SU-DHL-6 (cell line): ENCODE measurements at regions not wholly inside any gene's neighbourhood (a gene's known extent, or its start where the extent isn't known, plus 50 kb on each side); places are given as distances from the start of the nearest gene placed in this dataset.

Experiments
- H2AFZ ChIP-seq: fragments of 200-600 bp; sonication (generic); 2 replicates; pipeline ENCODE4 v1.6.1; 2014; ENCODE audit warnings: low read depth, mild to moderate bottlenecking, moderate library complexity, mixed read lengths, antibody characterized with exemption, low read length; ENCODE audit not compliant: severe bottlenecking
- H3F3A ChIP-seq: fragments of 200-600 bp; shearing (Covaris generic); 2 replicates; pipeline ENCODE4 v1.6.0; 2016; ENCODE audit warnings: antibody characterized with exemption, mild to moderate bottlenecking; ENCODE audit not compliant: insufficient read depth
- H3K27ac ChIP-seq: fragments of 200-600 bp; sonication (generic); 2 replicates; pipeline ENCODE4 v1.5.1; 2016; ENCODE audit warnings: low read depth, mild to moderate bottlenecking, low read length, moderate library complexity, mixed read lengths
- H3K27me3 ChIP-seq: fragments of 200-600 bp; sonication (generic), shearing (Covaris generic); 2 replicates; pipeline ENCODE4 v1.6.0; 2014; ENCODE audit warnings: mild to moderate bottlenecking, low read length
- H3K36me3 ChIP-seq: fragments of 200-600 bp; sonication (generic); 2 replicates; pipeline ENCODE4 v1.6.1; 2014; ENCODE audit warnings: mild to moderate bottlenecking, low read length, mixed read lengths
- H3K4me2 ChIP-seq: fragments of 300-600, 200-600 bp; shearing (Covaris generic), sonication (generic); 2 replicates; pipeline ENCODE4 v1.6.0; 2014; ENCODE audit warnings: low read length, low read depth, mild to moderate bottlenecking; ENCODE audit not compliant: poor library complexity, severe bottlenecking
- H3K4me3 ChIP-seq: fragments of 200-600 bp; sonication (generic); 2 replicates; pipeline ENCODE4 v1.5.1; 2014; ENCODE audit warnings: antibody characterized with exemption, low read length, mild to moderate bottlenecking, mixed read lengths; ENCODE audit not compliant: insufficient read depth, poor library complexity, severe bottlenecking
- H3K79me2 ChIP-seq: fragments of 200-600 bp; sonication (generic); 2 replicates; pipeline ENCODE4 v1.6.1; 2014; ENCODE audit warnings: mild to moderate bottlenecking, low read length, moderate library complexity; ENCODE audit not compliant: insufficient read depth
- H3K9ac ChIP-seq: fragments of 200-600 bp; sonication (generic); 2 replicates; pipeline ENCODE4 v1.7.0; 2014; ENCODE audit warnings: mild to moderate bottlenecking, low read length
- H3K9me2 ChIP-seq: fragments of 200-600 bp; sonication (generic); replicated peaks from 2 replicates; pipeline ENCODE4 v1.6.1; 2014; ENCODE audit warnings: low read length; ENCODE audit not compliant: insufficient read depth
- H3K9me3 ChIP-seq: fragments of 200-600 bp; sonication (generic); 2 replicates; pipeline ENCODE4 v1.6.1; 2014; ENCODE audit warnings: low read length, mixed read lengths; ENCODE audit not compliant: insufficient read depth
- H4K20me1 ChIP-seq: fragments of 200-600 bp; sonication (generic); 2 replicates; pipeline ENCODE4 v1.6.1; 2014; ENCODE audit warnings: low read depth, mild to moderate bottlenecking, antibody characterized with exemption, low read length, moderate library complexity, mixed read lengths
- CTCF ChIP-seq: fragments of 200-600 bp; sonication (generic); IDR thresholded peaks from one replicate; pipeline ENCODE4 v1.5.1; 2017; ENCODE audit warnings: antibody characterized with exemption, mild to moderate bottlenecking, low read length, moderate library complexity; ENCODE audit not compliant: insufficient read depth, poor library complexity, severe bottlenecking
- EZH2phosphoT487 ChIP-seq: fragments of 200-600 bp; sonication (generic), shearing (Covaris generic); conservative IDR thresholded peaks from 2 replicates; pipeline ENCODE4 v1.6.1; 2018; ENCODE audit warnings: mild to moderate bottlenecking, antibody characterized with exemption, low read length, moderate library complexity, mixed read lengths

GRCh38 chr4:34850968-34851367 is 1393.3 kb downstream of the ARAP2 start:
- H3K9me2 ChIP-seq = no peaks in the 10 kb centered on the region
- no peak overlapping the region for H3K27ac ChIP-seq
- no peaks in the 10 kb centered on the region for H3K27me3 ChIP-seq
- H3K4me2 ChIP-seq = no peak overlapping the region
- H3K9me3 ChIP-seq = no peaks in the 10 kb centered on the region
- no peaks in the 10 kb centered on the region for H3F3A ChIP-seq
- no peak overlapping the region for H3K9ac ChIP-seq
- no peak overlapping the region for H3K4me3 ChIP-seq
- no peaks in the 10 kb centered on the region for H4K20me1 ChIP-seq
- TF ChIP-seq CTCF (no peak), EZH2phosphoT487 (no peak)
- no peaks in the 10 kb centered on the region for H3K36me3 ChIP-seq
- no peaks in the 10 kb centered on the region for H3K79me2 ChIP-seq
- H2AFZ ChIP-seq = no peak overlapping the region

GRCh38 chr4:34851411-34851810 is 1392.9 kb downstream of the ARAP2 start:
- no peaks in the 10 kb centered on the region for H3K9me3 ChIP-seq
- no peak for TF ChIP-seq EZH2phosphoT487
- no peak for TF ChIP-seq CTCF
- no peaks in the 10 kb centered on the region for H3F3A ChIP-seq
- H4K20me1 ChIP-seq = no peaks in the 10 kb centered on the region
- no peak overlapping the region for H2AFZ ChIP-seq
- no peak overlapping the region for H3K4me2 ChIP-seq
- no peak overlapping the region for H3K27ac ChIP-seq
- H3K36me3 ChIP-seq = no peaks in the 10 kb centered on the region
- H3K9ac ChIP-seq = no peak overlapping the region
- H3K9me2 ChIP-seq = no peaks in the 10 kb centered on the region
- no peaks in the 10 kb centered on the region for H3K79me2 ChIP-seq
- no peak overlapping the region for H3K4me3 ChIP-seq
- H3K27me3 ChIP-seq = no peaks in the 10 kb centered on the region

GRCh38 chr4:34854451-34854850 is 1389.9 kb downstream of the ARAP2 start:
- Histone ChIP-seq H3K79me2 (no peaks in the 10 kb centered on the region), H3F3A (no peaks in the 10 kb centered on the region), H3K27me3 (no peaks in the 10 kb centered on the region), H3K27ac (no peak overlapping the region), H4K20me1 (no peaks in the 10 kb centered on the region), H2AFZ (no peak overlapping the region), H3K9me3 (no peaks in the 10 kb centered on the region), H3K9ac (no peak overlapping the region), H3K4me3 (no peak overlapping the region), H3K9me2 (no peaks in the 10 kb centered on the region), H3K4me2 (no peak overlapping the region), H3K36me3 (no peaks in the 10 kb centered on the region)
- TF ChIP-seq EZH2phosphoT487 = no peak
- TF ChIP-seq CTCF = no peak
